ENCODE measurements at regions not wholly inside any gene's neighbourhood (a gene's known extent, or its start where the extent isn't known, plus 50 kb on each side); places are given as distances from the start of the nearest gene placed in this dataset.

DNA sequence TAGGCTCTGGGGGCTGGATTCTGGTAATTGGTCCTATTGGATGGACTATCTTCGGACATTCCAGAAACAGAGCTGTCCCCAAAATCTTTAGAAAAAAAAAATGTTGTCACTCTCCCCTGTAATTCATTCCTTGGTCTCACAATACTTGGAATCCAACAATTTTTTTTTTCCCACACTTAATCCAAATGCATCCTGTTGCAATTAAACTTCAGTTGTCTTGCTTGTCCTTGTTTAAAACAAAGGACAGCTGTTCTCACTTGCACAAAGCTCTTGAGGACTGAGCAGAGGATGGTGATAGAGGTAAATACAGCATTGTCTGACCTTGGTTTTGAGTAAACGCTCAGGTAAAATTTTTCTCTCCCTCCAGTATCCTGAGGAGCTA is 75.3 kb downstream of the SC5D start:
- no peak overlapping the region for H3K4me3 ChIP-seq
- H3K36me3 ChIP-seq: no peaks in the 10 kb centered on the region
- no peaks in the 10 kb centered on the region for H3K9me3 ChIP-seq
- H3K27me3 ChIP-seq (replicated peaks; ENCODE audit: insufficient read depth): no peaks in the 10 kb centered on the region
- DNase-seq (ENCODE audit: low spot score): no peak
- no peaks in the 10 kb centered on the region for H3K4me1 ChIP-seq (replicated peaks)
- 42% methylated on average over 2 of the region's 2 CpGs for WGBS
- H3K27ac ChIP-seq: no peak overlapping the region
- intact Hi-C loops (cut with DNase I): no loop called here
- TF ChIP-seq, protein P1, sequence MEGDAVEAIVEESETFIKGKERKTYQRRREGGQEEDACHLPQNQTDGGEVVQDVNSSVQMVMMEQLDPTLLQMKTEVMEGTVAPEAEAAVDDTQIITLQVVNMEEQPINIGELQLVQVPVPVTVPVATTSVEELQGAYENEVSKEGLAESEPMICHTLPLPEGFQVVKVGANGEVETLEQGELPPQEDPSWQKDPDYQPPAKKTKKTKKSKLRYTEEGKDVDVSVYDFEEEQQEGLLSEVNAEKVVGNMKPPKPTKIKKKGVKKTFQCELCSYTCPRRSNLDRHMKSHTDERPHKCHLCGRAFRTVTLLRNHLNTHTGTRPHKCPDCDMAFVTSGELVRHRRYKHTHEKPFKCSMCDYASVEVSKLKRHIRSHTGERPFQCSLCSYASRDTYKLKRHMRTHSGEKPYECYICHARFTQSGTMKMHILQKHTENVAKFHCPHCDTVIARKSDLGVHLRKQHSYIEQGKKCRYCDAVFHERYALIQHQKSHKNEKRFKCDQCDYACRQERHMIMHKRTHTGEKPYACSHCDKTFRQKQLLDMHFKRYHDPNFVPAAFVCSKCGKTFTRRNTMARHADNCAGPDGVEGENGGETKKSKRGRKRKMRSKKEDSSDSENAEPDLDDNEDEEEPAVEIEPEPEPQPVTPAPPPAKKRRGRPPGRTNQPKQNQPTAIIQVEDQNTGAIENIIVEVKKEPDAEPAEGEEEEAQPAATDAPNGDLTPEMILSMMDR (IDR thresholded peaks at IDR 0.05): no peak
- TF ChIP-seq POLR2AphosphoS5 (IDR thresholded peaks at IDR 0.05) (no peak), POLR2A (IDR thresholded peaks at IDR 0.05) (no peak)

DNA sequence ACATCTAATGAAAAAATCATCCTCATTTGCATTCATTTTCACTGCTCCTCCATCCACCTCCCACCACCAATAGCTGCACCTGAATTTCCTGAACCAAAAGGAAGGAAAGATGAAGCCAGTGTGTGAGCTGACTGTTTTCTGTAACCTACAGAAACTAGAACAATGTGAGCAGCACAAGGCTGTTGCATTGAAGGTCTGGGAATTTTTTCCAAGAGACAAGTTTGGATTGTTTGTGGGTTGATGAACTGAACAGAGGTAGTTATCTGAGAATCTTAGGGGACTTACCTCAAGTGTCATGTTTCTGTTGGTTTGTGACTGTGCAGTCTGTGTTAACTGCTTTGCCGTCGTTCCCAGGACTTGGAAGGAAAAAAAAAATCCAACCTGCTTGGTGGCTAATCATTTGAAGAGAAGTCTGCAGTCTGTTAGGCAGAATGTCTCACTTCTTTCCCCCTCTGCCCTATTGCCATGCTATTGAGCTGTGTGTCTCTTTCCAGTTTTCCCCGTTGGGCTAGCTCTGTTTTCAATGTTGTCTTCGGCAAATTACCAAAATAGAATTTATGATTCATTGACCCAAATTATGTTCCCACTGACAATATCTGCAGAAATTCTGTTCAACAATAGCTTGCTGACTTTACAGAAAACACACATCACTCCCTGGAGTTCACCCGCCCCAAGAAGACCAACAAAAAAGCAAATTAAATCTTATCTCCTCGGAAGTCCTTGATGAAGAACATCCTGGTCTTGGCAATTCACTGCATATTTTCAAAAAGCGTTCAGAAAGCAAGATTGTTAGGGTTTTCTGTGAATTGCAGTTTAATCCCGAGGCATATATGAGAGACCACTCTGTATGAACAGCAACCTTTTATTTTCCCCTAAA is 76.0 kb downstream of the SC5D start:
- TF ChIP-seq, protein P1 (IDR thresholded peaks at IDR 0.05): no peak
- TF ChIP-seq POLR2AphosphoS5 (IDR thresholded peaks at IDR 0.05): no peak
- TF ChIP-seq POLR2A (IDR thresholded peaks at IDR 0.05): no peak
- Histone ChIP-seq H3K36me3 (no peaks in the 10 kb centered on the region), H3K4me3 (no peak overlapping the region), H3K9me3 (no peaks in the 10 kb centered on the region), H3K27me3 (replicated peaks; ENCODE audit: insufficient read depth) (no peaks in the 10 kb centered on the region), H3K27ac (no peak overlapping the region), H3K4me1 (replicated peaks) (no peaks in the 10 kb centered on the region)
- 15% methylated on average over 8 of the region's 8 CpGs for WGBS
- DNase-seq (ENCODE audit: low spot score): no peak
- intact Hi-C loops (cut with DNase I): no loop called here

GRCh38 chr11:121369366-121369765 is 76.8 kb downstream of the SC5D start:
- Histone ChIP-seq H3K9me3 (no peaks in the 10 kb centered on the region), H3K27me3 (replicated peaks; ENCODE audit: insufficient read depth) (no peaks in the 10 kb centered on the region), H3K36me3 (no peaks in the 10 kb centered on the region), H3K4me1 (replicated peaks) (no peaks in the 10 kb centered on the region), H3K27ac (no peak overlapping the region), H3K4me3 (no peak overlapping the region)
- TF ChIP-seq, protein P1 (IDR thresholded peaks at IDR 0.05): no peak
- TF ChIP-seq POLR2A (IDR thresholded peaks at IDR 0.05) (no peak), POLR2AphosphoS5 (IDR thresholded peaks at IDR 0.05) (no peak)
- DNase-seq (ENCODE audit: low spot score): no peak
- intact Hi-C loops (cut with DNase I): no loop called here
- 77% methylated on average over 3 of the region's 3 CpGs for WGBS

DNA sequence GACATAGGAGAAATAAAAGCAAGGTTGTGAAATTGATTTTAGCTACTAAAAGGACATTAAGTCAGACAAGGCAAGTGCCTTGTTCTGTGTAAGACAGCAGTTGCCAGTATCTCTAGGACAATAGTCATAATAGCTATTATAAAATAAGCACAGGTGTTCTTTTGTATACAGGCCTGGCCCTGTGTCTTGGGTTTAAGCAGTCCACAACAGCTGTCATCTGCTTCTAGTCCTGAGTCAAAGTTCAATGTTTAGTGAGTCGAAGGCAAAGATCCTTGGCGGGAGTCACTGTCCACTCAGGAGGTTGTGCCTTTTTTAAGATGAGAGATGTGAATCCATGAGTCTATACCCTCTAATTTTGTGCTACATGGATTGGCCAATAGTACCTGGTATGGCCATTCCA is 79.5 kb downstream of the SC5D start:
- Histone ChIP-seq H3K27me3 (replicated peaks; ENCODE audit: insufficient read depth) (no peaks in the 10 kb centered on the region), H3K27ac (no peak overlapping the region), H3K9me3 (no peaks in the 10 kb centered on the region), H3K4me1 (replicated peaks) (no peaks in the 10 kb centered on the region), H3K36me3 (no peaks in the 10 kb centered on the region), H3K4me3 (no peak overlapping the region)
- WGBS: 97% methylated on average over 2 of the region's 2 CpGs
- DNase-seq (ENCODE audit: low spot score): no peak
- TF ChIP-seq, protein P1 (IDR thresholded peaks at IDR 0.05): no peak
- no peak for TF ChIP-seq POLR2AphosphoS5 (IDR thresholded peaks at IDR 0.05)
- no peak for TF ChIP-seq POLR2A (IDR thresholded peaks at IDR 0.05)
- intact Hi-C loops (cut with DNase I): no loop called here
